DOHH2 (cell line): ENCODE measurements at regions not wholly inside any gene's neighbourhood (a gene's known extent, or its start where the extent isn't known, plus 50 kb on each side); places are given as distances from the start of the nearest gene placed in this dataset.

Experiments
- H3F3A ChIP-seq: fragments of 200-600 bp; sonication (generic), shearing (Covaris generic); 2 replicates; pipeline ENCODE4 v1.6.0; 2016; ENCODE audit warnings: antibody characterized with exemption, mild to moderate bottlenecking; ENCODE audit not compliant: control insufficient read depth, insufficient read depth
- H3K27ac ChIP-seq: fragments of 200-600 bp; sonication (generic); 2 replicates; pipeline ENCODE4 v1.5.1; 2014; ENCODE audit warnings: low read depth, mild to moderate bottlenecking, low read length, moderate library complexity
- H3K27me3 ChIP-seq: fragments of 200-600 bp; sonication (generic); 2 replicates; pipeline ENCODE4 v1.6.1; 2014; ENCODE audit warnings: mild to moderate bottlenecking, low read length, mixed read lengths; ENCODE audit not compliant: control insufficient read depth
- H3K36me3 ChIP-seq: fragments of 200-600 bp; sonication (generic); 2 replicates; pipeline ENCODE4 v1.6.1; 2014; ENCODE audit warnings: mild to moderate bottlenecking, low read length, moderate library complexity, mixed read lengths; ENCODE audit not compliant: control insufficient read depth
- H3K4me1 ChIP-seq: fragments of 200-600 bp; sonication (generic); 2 replicates; pipeline ENCODE4 v1.6.1; 2014; ENCODE audit warnings: mild to moderate bottlenecking, low read length, mixed read lengths; ENCODE audit not compliant: control insufficient read depth
- H3K4me2 ChIP-seq: fragments of 200-600 bp; sonication (generic); 2 replicates; pipeline ENCODE4 v1.6.0; 2014; ENCODE audit warnings: mild to moderate bottlenecking, low read length, moderate library complexity
- H3K4me3 ChIP-seq: fragments of 200-600 bp; sonication (generic); 2 replicates; pipeline ENCODE4 v1.5.1; 2014; ENCODE audit warnings: mild to moderate bottlenecking, low read length, mixed read lengths
- H3K79me2 ChIP-seq: fragments of 200-600 bp; sonication (generic); 2 replicates; pipeline ENCODE4 v1.6.1; 2014; ENCODE audit warnings: mild to moderate bottlenecking, low read length, mixed read lengths; ENCODE audit not compliant: control insufficient read depth
- H3K9me2 ChIP-seq: fragments of 200-600 bp; sonication (generic); replicated peaks from 2 replicates; pipeline ENCODE4 v1.6.1; 2014; ENCODE audit warnings: mild to moderate bottlenecking, low read length, mixed read lengths; ENCODE audit not compliant: control insufficient read depth
- H3K9me3 ChIP-seq: fragments of 200-600 bp; sonication (generic); 2 replicates; pipeline ENCODE4 v1.6.1; 2014; ENCODE audit warnings: antibody characterized with exemption, low read length, mixed read lengths; ENCODE audit not compliant: control insufficient read depth, insufficient read depth
- H4K20me1 ChIP-seq: fragments of 200-600 bp; sonication (generic); 2 replicates; pipeline ENCODE4 v1.6.0; 2014; ENCODE audit warnings: low read depth, mild to moderate bottlenecking, antibody characterized with exemption, low read length, moderate library complexity; ENCODE audit not compliant: control insufficient read depth, insufficient read depth
- CTCF ChIP-seq: fragments of 200-600 bp; sonication (generic); IDR thresholded peaks from one replicate; pipeline ENCODE4 v1.5.1; 2014; ENCODE audit warnings: antibody characterized with exemption, mild to moderate bottlenecking, low read depth, low read length; ENCODE audit not compliant: poor library complexity, severe bottlenecking
- EZH2phosphoT487 ChIP-seq: fragments of 200-600 bp; sonication (generic); IDR thresholded peaks from 2 replicates; pipeline ENCODE4 v1.6.1; 2017; ENCODE audit warnings: borderline replicate concordance, mild to moderate bottlenecking, antibody characterized with exemption, low read length, moderate library complexity, mixed read lengths

- no peaks in the 10 kb centered on the region for H3K27me3 ChIP-seq
- peaks cover 4% of the 10 kb centered on the region for H3K36me3 ChIP-seq
- H3K4me1 ChIP-seq = peaks cover 25% of the 10 kb centered on the region
- H4K20me1 ChIP-seq = peaks cover 16% of the 10 kb centered on the region; the same call in 1 of the 2 replicates
- peak overlapping the region; percentile 62 for H3K4me2 ChIP-seq
- H3K27ac ChIP-seq = peak overlapping the region; percentile 27
- H3K9me3 ChIP-seq = no peaks in the 10 kb centered on the region
- H3K79me2 ChIP-seq = peaks cover 70% of the 10 kb centered on the region
- no peaks in the 10 kb centered on the region for H3K9me2 ChIP-seq
- no peak for TF ChIP-seq CTCF
- TF ChIP-seq EZH2phosphoT487 = no peak
- peaks cover 10% of the 10 kb centered on the region for H3F3A ChIP-seq
- H3K4me3 ChIP-seq = peak overlapping the region; percentile 48
Observed at GRCh38 chr9:36471359-36471758, 71.3 kb upstream of the RNF38 start.

GRCh38 chr9:36470643-36471290 lies 70.7 kb upstream of the RNF38 start:
- Histone ChIP-seq H3F3A (peaks cover 10% of the 10 kb centered on the region), H4K20me1 (peaks cover 16% of the 10 kb centered on the region; the same call in 1 of the 2 replicates), H3K4me3 (peak overlapping the region; percentile 48), H3K27me3 (no peaks in the 10 kb centered on the region), H3K9me2 (no peaks in the 10 kb centered on the region), H3K4me2 (peak overlapping the region; percentile 62), H3K9me3 (no peaks in the 10 kb centered on the region), H3K27ac (peak overlapping the region; percentile 27), H3K4me1 (peaks cover 25% of the 10 kb centered on the region), H3K79me2 (peaks cover 65% of the 10 kb centered on the region), H3K36me3 (peaks cover 4% of the 10 kb centered on the region)
- TF ChIP-seq CTCF (no peak), EZH2phosphoT487 (no peak)

- Histone ChIP-seq H3K79me2 (peaks cover 74% of the 10 kb centered on the region), H3K4me1 (no peaks in the 10 kb centered on the region), H3F3A (no peaks in the 10 kb centered on the region), H4K20me1 (peaks cover 8% of the 10 kb centered on the region; the same call in 1 of the 2 replicates), H3K9me2 (no peaks in the 10 kb centered on the region), H3K27ac (no peak overlapping the region), H3K4me2 (no peak overlapping the region), H3K27me3 (no peaks in the 10 kb centered on the region), H3K9me3 (no peaks in the 10 kb centered on the region), H3K36me3 (peaks cover 12% of the 10 kb centered on the region), H3K4me3 (no peak overlapping the region)
- TF ChIP-seq EZH2phosphoT487 (no peak), CTCF (no peak)
Observed at GRCh38 chr9:36463467-36463866, 63.4 kb upstream of the RNF38 start.
